ENCODE measurements at regions not wholly inside any gene's neighbourhood (a gene's known extent, or its start where the extent isn't known, plus 50 kb on each side); places are given as distances from the start of the nearest gene placed in this dataset.
"Not testable (repeated sequence)": the region's sequence is repeated elsewhere in the genome, so short reads cannot be mapped to it uniquely, and the experiment has no call there.

DNA sequence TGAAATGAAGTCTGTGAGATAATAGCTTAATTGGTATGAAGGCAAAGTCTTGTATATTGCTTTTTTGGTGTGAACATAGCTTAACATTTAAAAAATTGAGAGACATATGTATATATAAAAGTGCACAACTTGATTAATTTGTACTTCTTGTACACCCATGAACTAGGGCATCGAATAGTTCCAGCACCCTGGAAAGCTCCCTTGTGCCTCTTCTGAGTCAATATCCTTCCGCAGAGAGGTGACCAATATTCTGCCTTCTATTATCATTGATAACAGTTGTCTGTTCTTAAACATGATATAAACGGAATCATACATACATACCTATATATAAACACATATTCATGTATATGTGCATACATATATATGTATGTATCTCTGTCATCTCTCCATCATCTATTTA lies 185.4 kb downstream of the PHF2 start:
- Mint-ChIP-seq H3K4me1 (no peaks in the 10 kb centered on the region), H3K36me3 (peaks cover 5 to 19% of the 10 kb centered on the region in 2 donors), H3K27ac (no peak overlapping the region), H3K9me3 (peaks cover 3 to 26% (median 14%) of the 10 kb centered on the region in 7 donors), H3K27me3 (peaks cover 6 to 22% (median 22%) of the 10 kb centered on the region in 3 donors), H3K4me3 (no peak overlapping the region)
- ATAC-seq (ENCODE audit: low read depth in 2 of 2) (no peak), DNase-seq (no peak)

DNA sequence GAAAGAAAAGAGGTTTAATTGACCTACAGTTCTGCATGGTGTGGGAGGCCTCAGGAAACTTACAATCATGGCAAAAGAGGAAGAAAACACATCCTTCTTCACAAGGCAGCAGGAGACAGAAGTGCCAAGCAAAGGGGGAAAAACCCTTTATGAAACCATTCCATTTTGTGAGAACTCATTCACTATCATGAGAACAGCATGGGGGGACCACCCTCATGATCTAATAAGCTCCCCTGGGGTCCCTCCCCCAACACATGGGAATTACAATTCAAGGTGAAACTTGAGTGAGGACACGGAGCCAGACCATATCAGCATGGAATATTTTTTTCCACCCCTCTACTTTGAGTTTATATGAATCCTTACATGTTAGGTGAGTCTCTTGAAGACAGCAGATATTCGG lies 173.7 kb downstream of the PHF2 start:
- Mint-ChIP-seq H3K27me3 (peaks cover 2 to 19% (median 15%) of the 10 kb centered on the region in 3 donors), H3K9me3 (peaks cover 25 to 89% (median 58%) of the 10 kb centered on the region in 7 donors), H3K27ac (no peak overlapping the region), H3K4me1 (no peaks in the 10 kb centered on the region), H3K4me3 (no peak overlapping the region), H3K36me3 (peaks cover 7 to 43% of the 10 kb centered on the region in 2 donors)
- no peak for DNase-seq
- no peak for ATAC-seq (ENCODE audit: low read depth in 2 of 2)

DNA sequence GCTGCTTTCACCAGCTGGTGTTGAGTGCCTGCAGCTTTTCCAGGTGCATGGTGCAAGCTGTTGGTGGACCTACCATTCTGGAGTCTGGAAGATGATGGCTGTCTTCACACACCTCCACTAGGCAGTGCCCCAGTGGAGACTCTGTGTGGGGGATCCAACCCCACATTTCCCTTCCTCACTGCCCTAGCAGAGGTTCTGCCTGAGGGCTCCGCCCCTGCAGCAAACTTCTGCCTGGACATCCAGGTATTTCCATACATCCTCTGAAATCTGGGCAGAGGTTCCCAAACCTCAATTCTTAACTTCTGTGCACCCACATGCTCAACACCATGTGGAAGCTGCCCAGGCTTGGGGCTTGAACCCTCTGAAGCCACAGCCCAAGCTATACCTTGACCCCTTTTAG lies 172.4 kb downstream of the PHF2 start:
- not testable (repeated sequence) for H3K27ac Mint-ChIP-seq; H3K27me3 Mint-ChIP-seq; ATAC-seq (ENCODE audit: low read depth in 2 of 2); H3K4me3 Mint-ChIP-seq; H3K4me1 Mint-ChIP-seq; DNase-seq
- H3K36me3 Mint-ChIP-seq: peaks cover 5 to 39% of the 10 kb centered on the region in 2 donors
- peaks cover 22 to 85% (median 59%) of the 10 kb centered on the region in 7 donors for H3K9me3 Mint-ChIP-seq

DNA sequence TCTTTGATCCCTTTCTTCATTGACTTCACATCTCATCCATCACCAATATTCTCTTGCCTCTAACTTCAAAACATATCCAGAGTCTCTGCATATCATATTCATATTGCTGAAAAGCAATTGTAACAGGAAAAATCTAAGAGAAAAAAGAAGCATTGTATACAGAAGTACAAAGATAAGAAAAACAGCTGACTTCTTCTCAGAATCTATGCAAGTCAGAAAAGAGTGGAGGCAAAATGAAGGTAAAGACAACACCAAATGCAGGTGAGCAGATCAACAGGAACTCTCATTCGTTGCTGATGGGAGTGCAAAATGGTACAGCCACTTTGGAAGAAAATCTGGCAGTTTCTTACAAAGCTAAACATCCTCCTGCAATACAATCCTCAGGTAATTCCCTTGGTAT lies 155.6 kb downstream of the PHF2 start:
- Mint-ChIP-seq H3K27ac (no peak overlapping the region), H3K27me3 (peaks cover 9 to 45% (median 39%) of the 10 kb centered on the region in 3 donors), H3K9me3 (peaks cover 14 to 59% (median 43%) of the 10 kb centered on the region in 7 donors), H3K4me1 (no peaks in the 10 kb centered on the region), H3K36me3 (peaks cover 4 to 16% of the 10 kb centered on the region in 2 donors), H3K4me3 (no peak overlapping the region)
- DNase-seq: no peak
- ATAC-seq (ENCODE audit: low read depth in 2 of 2): no peak

GRCh38 chr9:93730648-93731047 lies 154.3 kb downstream of the PHF2 start:
- H3K4me3 Mint-ChIP-seq: no peak overlapping the region
- ATAC-seq (ENCODE audit: low read depth in 2 of 2) (no peak), DNase-seq (no peak)
- H3K27ac Mint-ChIP-seq: peak overlapping the region in 1 of 6 donors; percentile 2
- peaks cover 4 to 16% of the 10 kb centered on the region in 2 donors for H3K36me3 Mint-ChIP-seq
- H3K27me3 Mint-ChIP-seq: peaks cover 9 to 53% (median 47%) of the 10 kb centered on the region in 3 donors
- peaks cover 14 to 57% (median 38%) of the 10 kb centered on the region in 7 donors for H3K9me3 Mint-ChIP-seq
- H3K4me1 Mint-ChIP-seq: no peaks in the 10 kb centered on the region

DNA sequence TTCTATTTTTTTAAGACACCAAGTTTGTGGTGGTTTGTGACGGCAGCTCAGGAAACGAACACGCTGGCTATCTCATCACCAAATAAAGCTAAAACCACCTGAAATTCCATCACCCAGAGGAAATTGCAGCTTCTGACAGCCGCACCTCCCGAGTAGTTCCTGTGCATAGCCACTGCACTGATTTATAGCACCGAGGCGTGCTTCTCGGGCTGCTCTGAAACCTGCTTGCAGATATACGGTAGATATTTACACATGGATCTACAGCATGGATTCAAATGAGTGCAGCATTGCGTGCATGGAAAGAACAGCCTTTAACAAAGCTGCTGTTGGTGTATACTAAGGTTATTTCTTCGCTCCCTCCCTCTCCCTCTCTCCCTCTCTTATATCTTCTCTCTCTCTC lies 153.8 kb downstream of the PHF2 start:
- H3K36me3 Mint-ChIP-seq: peaks cover 4 to 16% of the 10 kb centered on the region in 2 donors
- no peak overlapping the region for H3K4me3 Mint-ChIP-seq
- H3K9me3 Mint-ChIP-seq: peaks cover 14 to 53% (median 34%) of the 10 kb centered on the region in 7 donors
- no peak for ATAC-seq (ENCODE audit: low read depth in 2 of 2)
- peaks cover 9 to 49% (median 47%) of the 10 kb centered on the region in 3 donors for H3K27me3 Mint-ChIP-seq
- no peak for DNase-seq
- no peak overlapping the region for H3K27ac Mint-ChIP-seq
- no peaks in the 10 kb centered on the region for H3K4me1 Mint-ChIP-seq

All from naive B cell (primary cell).